Left lung (tissue), 4 donors: ENCODE measurements at regions not wholly inside any gene's neighbourhood (a gene's known extent, or its start where the extent isn't known, plus 50 kb on each side); places are given as distances from the start of the nearest gene placed in this dataset.
A peak's percentile ranks its signal among the peaks of the same experiment; 100 is the strongest.

Experiments
- ATAC-seq: fragments of 200-7000 bp; cut with Tn5 transposase; one replicate; pipeline ENCODE4 v1.9.1; 2020; ENCODE audit warnings: moderate library complexity
- DNase-seq, 4 donors: peaks; one replicate each; pipeline ENCODE4 v3.0.0-alpha.2; 2013 to 2020
- H3K27ac ChIP-seq, 2 donors: fragments of 200-600 bp; sonication (generic) in 1 of 2; one replicate each; pipeline versions ENCODE4 v1.5.0 to v1.8.0; 2020 to 2021
- H3K27me3 ChIP-seq, 2 donors: fragments of 200-600 bp; sonication (generic) in 1 of 2; one replicate each; pipeline versions ENCODE4 v1.5.0 to v1.8.0; 2020 to 2021
- H3K36me3 ChIP-seq, 2 donors: fragments of 200-600 bp; sonication (generic) in 1 of 2; one replicate each; pipeline versions ENCODE4 v1.5.0 to v1.8.0; 2020 to 2021
- H3K4me1 ChIP-seq, 2 donors: fragments of 200-600 bp; one replicate each; pipeline ENCODE4 v1.8.0; 2021
- H3K4me3 ChIP-seq, 2 donors: fragments of 200-600 bp; sonication (generic) in 1 of 2; one replicate each; pipeline versions ENCODE4 v1.5.0 to v1.8.0; 2020 to 2021; ENCODE audit warnings: mild to moderate bottlenecking in 1 of 2
- H3K9me3 ChIP-seq, 2 donors: fragments of 200-600 bp; sonication (generic) in 1 of 2; one replicate each; pipeline versions ENCODE4 v1.5.0 to v1.8.0; 2020 to 2021
- CTCF ChIP-seq, 2 donors: fragments of 200-600 bp; sonication (generic) in 1 of 2; IDR thresholded peaks; one replicate each; pipeline versions ENCODE4 v1.5.0 to v1.8.0; 2021; ENCODE audit warnings: antibody characterized with exemption in 2 of 2
- intact Hi-C, 2 donors: fragments of 100-400 bp; cut with DNase I; formaldehyde crosslinking; loops; one replicate each; pipeline versions ENCODE4 v1.11.2 to v1.14.2; 2022
- donor health status: DM: no; HTN: yes; CAD: no.
- donor health status: DM: no; HTN: no; CAD: no.

GRCh38 chr2:30367232-30368070 is 79.6 kb upstream of the LCLAT1 start:
- no peak overlapping the region for H3K4me3 ChIP-seq
- intact Hi-C loops = no loop called here
- ATAC-seq = peak; percentile 33
- peak overlapping the region; percentile 30 to 72 for H3K27ac ChIP-seq
- H3K27me3 ChIP-seq = no peaks in the 10 kb centered on the region
- no peaks in the 10 kb centered on the region for H3K36me3 ChIP-seq
- TF ChIP-seq CTCF (IDR thresholded peaks at IDR 0.05) = no peak
- DNase-seq = no peak
- no peaks in the 10 kb centered on the region for H3K9me3 ChIP-seq
- peaks cover 7 to 15% of the 10 kb centered on the region in 2 donors for H3K4me1 ChIP-seq

- Histone ChIP-seq H3K27ac (peak overlapping the region in 1 of 2 donors; percentile 72), H3K4me1 (peaks cover 2 to 9% of the 10 kb centered on the region in 2 donors), H3K27me3 (no peaks in the 10 kb centered on the region), H3K36me3 (no peaks in the 10 kb centered on the region), H3K4me3 (no peak overlapping the region), H3K9me3 (no peaks in the 10 kb centered on the region)
- intact Hi-C loops = no loop called here
- DNase-seq (peak in 3 of 4 donors; percentile 70 to 74 (median 72)), ATAC-seq (peak; percentile 72)
- no peak for TF ChIP-seq CTCF (IDR thresholded peaks at IDR 0.05)
Observed at GRCh38 chr2:30368258-30368657, 78.8 kb upstream of the LCLAT1 start.

- Histone ChIP-seq H3K4me1 (peaks cover 0 to 6% of the 10 kb centered on the region in 2 donors), H3K27me3 (no peaks in the 10 kb centered on the region), H3K9me3 (no peaks in the 10 kb centered on the region), H3K4me3 (no peak overlapping the region), H3K27ac (no peak overlapping the region), H3K36me3 (no peaks in the 10 kb centered on the region)
- TF ChIP-seq CTCF (IDR thresholded peaks at IDR 0.05) = no peak
- DNase-seq = no peak
- intact Hi-C loops = no loop called here
- ATAC-seq = no peak
Observed at GRCh38 chr2:30371028-30371689, 75.9 kb upstream of the LCLAT1 start.

GRCh38 chr2:30371772-30372373 is 75.2 kb upstream of the LCLAT1 start:
- Histone ChIP-seq H3K27ac (peak overlapping the region in 1 of 2 donors; percentile 33), H3K4me3 (no peak overlapping the region), H3K36me3 (no peaks in the 10 kb centered on the region), H3K4me1 (no peaks in the 10 kb centered on the region), H3K27me3 (no peaks in the 10 kb centered on the region), H3K9me3 (no peaks in the 10 kb centered on the region)
- DNase-seq = no peak
- no peak for TF ChIP-seq CTCF (IDR thresholded peaks at IDR 0.05)
- intact Hi-C loops = no loop called here
- no peak for ATAC-seq

- intact Hi-C loops = no loop called here
- no peak for DNase-seq
- Histone ChIP-seq H3K9me3 (no peaks in the 10 kb centered on the region), H3K27ac (peak overlapping the region in 1 of 2 donors; percentile 23), H3K36me3 (no peaks in the 10 kb centered on the region), H3K27me3 (no peaks in the 10 kb centered on the region), H3K4me3 (no peak overlapping the region), H3K4me1 (no peaks in the 10 kb centered on the region)
- TF ChIP-seq CTCF (IDR thresholded peaks at IDR 0.05) = no peak
- no peak for ATAC-seq
Observed at GRCh38 chr2:30372826-30373225, 74.2 kb upstream of the LCLAT1 start.
